Parathyroid adenoma (tissue), 2 donors: ENCODE measurements at regions not wholly inside any gene's neighbourhood (a gene's known extent, or its start where the extent isn't known, plus 50 kb on each side); places are given as distances from the start of the nearest gene placed in this dataset.

Experiments used
- H2AFZ ChIP-seq: fragments of 300-600 bp; sonication (generic); one replicate; pipeline ENCODE4 v1.7.0; 2017; ENCODE audit warnings: antibody characterized with exemption, mild to moderate bottlenecking
- H3K27ac ChIP-seq: fragments of 300-600 bp; sonication (generic); one replicate; pipeline ENCODE4 v1.7.0; 2017
- H3K27me3 ChIP-seq: fragments of 300-600 bp; sonication (generic); one replicate; pipeline ENCODE4 v1.7.0; 2017; ENCODE audit warnings: low read length; ENCODE audit not compliant: control insufficient read depth, insufficient read depth
- H3K36me3 ChIP-seq: fragments of 300-600 bp; sonication (generic); one replicate; pipeline ENCODE4 v1.7.0; 2017; ENCODE audit warnings: low read length; ENCODE audit not compliant: control insufficient read depth, insufficient read depth
- H3K4me1 ChIP-seq: fragments of 300-600 bp; sonication (generic); one replicate; pipeline ENCODE4 v1.7.0; 2017; ENCODE audit warnings: control low read depth
- H3K4me2 ChIP-seq: fragments of 300-600 bp; sonication (generic); one replicate; pipeline ENCODE4 v1.7.0; 2017; ENCODE audit warnings: low read length
- H3K4me3 ChIP-seq: fragments of 300-600 bp; sonication (generic); one replicate; pipeline ENCODE4 v1.7.0; 2017; ENCODE audit warnings: low read depth, low read length
- H3K79me2 ChIP-seq: fragments of 300-600 bp; sonication (generic); one replicate; pipeline ENCODE4 v1.7.0; 2017; ENCODE audit warnings: control low read depth
- H3K9ac ChIP-seq: fragments of 300-600 bp; sonication (generic); one replicate; pipeline ENCODE4 v1.7.0; 2017; ENCODE audit warnings: mild to moderate bottlenecking
- H3K9me3 ChIP-seq: fragments of 300-600 bp; sonication (generic); one replicate; pipeline ENCODE4 v1.7.0; 2017; ENCODE audit warnings: low read length; ENCODE audit not compliant: control insufficient read depth
- CTCF ChIP-seq: fragments of 300-600 bp; sonication (generic); IDR thresholded peaks from one replicate; pipeline ENCODE4 v1.7.0; 2017; ENCODE audit warnings: antibody characterized with exemption, mild to moderate bottlenecking
- donor health status: primary hyperparathyroidism.

DNA sequence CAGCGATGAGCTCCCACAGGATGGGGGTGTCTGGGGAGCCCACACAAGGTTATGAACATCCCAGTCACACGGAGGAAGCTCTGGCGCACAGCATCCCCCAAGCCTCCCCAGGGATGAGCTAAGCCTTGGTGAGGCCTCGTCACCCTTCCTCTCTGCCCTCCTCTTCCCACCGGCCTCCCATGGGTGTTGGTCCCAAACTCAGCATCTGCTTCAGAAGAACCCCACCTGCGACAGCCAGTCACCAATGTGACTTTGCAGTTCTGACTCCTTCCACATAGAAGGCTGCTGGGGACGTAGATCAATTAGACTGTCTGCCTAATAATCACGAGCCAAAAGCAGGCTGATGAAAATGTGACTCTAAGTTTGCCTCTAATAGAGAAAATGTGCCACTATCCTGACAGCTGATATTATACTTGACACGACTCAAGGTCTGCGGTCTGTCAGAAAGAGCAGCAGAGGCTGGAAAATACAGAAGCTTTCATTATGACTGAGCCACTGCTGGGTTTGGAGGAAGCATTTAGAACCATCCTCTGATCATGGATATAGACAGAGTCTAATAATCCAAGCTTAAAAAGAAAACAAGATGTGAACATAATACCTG lies 116.0 kb upstream of the PFKP start:
- Histone ChIP-seq H3K79me2 (no peaks in the 10 kb centered on the region), H2AFZ (no peak overlapping the region), H3K9ac (no peak overlapping the region), H3K27me3 (no peaks in the 10 kb centered on the region), H3K4me2 (no peak overlapping the region), H3K9me3 (no peaks in the 10 kb centered on the region), H3K4me3 (no peak overlapping the region), H3K36me3 (no peaks in the 10 kb centered on the region), H3K27ac (no peak overlapping the region), H3K4me1 (no peaks in the 10 kb centered on the region)
- no peak for TF ChIP-seq CTCF

GRCh38 chr10:2950546-2950945 lies 116.8 kb upstream of the PFKP start:
- H3K4me1 ChIP-seq, result no peaks in the 10 kb centered on the region
- no peak overlapping the region for H3K27ac ChIP-seq
- H3K79me2 ChIP-seq, result no peaks in the 10 kb centered on the region
- no peaks in the 10 kb centered on the region for H3K27me3 ChIP-seq
- H3K9me3 ChIP-seq, result no peaks in the 10 kb centered on the region
- H2AFZ ChIP-seq, result no peak overlapping the region
- H3K4me3 ChIP-seq, result no peak overlapping the region
- no peak for TF ChIP-seq CTCF
- no peak overlapping the region for H3K9ac ChIP-seq
- no peaks in the 10 kb centered on the region for H3K36me3 ChIP-seq
- H3K4me2 ChIP-seq, result no peak overlapping the region

GRCh38 chr10:2949948-2950354 lies 117.4 kb upstream of the PFKP start:
- no peaks in the 10 kb centered on the region for H3K27me3 ChIP-seq
- H3K4me3 ChIP-seq, result no peak overlapping the region
- no peak overlapping the region for H3K27ac ChIP-seq
- no peak overlapping the region for H3K4me2 ChIP-seq
- H3K79me2 ChIP-seq, result no peaks in the 10 kb centered on the region
- H3K36me3 ChIP-seq, result no peaks in the 10 kb centered on the region
- H3K9ac ChIP-seq, result no peak overlapping the region
- H2AFZ ChIP-seq, result no peak overlapping the region
- H3K4me1 ChIP-seq, result no peaks in the 10 kb centered on the region
- no peak for TF ChIP-seq CTCF
- H3K9me3 ChIP-seq, result no peaks in the 10 kb centered on the region

GRCh38 chr10:2949221-2949947 lies 118.0 kb upstream of the PFKP start:
- Histone ChIP-seq H3K9ac (no peak overlapping the region), H3K27ac (no peak overlapping the region), H3K4me2 (no peak overlapping the region), H3K4me3 (no peak overlapping the region), H3K27me3 (no peaks in the 10 kb centered on the region), H3K79me2 (no peaks in the 10 kb centered on the region), H3K4me1 (no peaks in the 10 kb centered on the region), H3K9me3 (no peaks in the 10 kb centered on the region), H3K36me3 (no peaks in the 10 kb centered on the region), H2AFZ (no peak overlapping the region)
- no peak for TF ChIP-seq CTCF
